Prostate gland (tissue), 2 donors: ENCODE measurements at regions not wholly inside any gene's neighbourhood (a gene's known extent, or its start where the extent isn't known, plus 50 kb on each side); places are given as distances from the start of the nearest gene placed in this dataset.

ENCODE experiments used
- CTCF ChIP-seq, 4 experiments: fragments of 200-600 bp in 2 of 4; fragments of 450-650 bp in 2 of 4; sonication (generic) in 2 of 4; IDR thresholded peaks; 1 replicate in 3 of 4; 2 replicates in 1 of 4; pipeline ENCODE4 v1.5.1; 2016 to 2019; ENCODE audit warnings: antibody characterized with exemption in 4 of 4, mild to moderate bottlenecking in 2 of 4, moderate library complexity in 2 of 4
- POLR2A ChIP-seq: fragments of 450-650 bp; IDR thresholded peaks from one replicate; pipeline ENCODE4 v1.6.1; 2016; ENCODE audit warnings: antibody characterized with exemption, mild to moderate bottlenecking

DNA sequence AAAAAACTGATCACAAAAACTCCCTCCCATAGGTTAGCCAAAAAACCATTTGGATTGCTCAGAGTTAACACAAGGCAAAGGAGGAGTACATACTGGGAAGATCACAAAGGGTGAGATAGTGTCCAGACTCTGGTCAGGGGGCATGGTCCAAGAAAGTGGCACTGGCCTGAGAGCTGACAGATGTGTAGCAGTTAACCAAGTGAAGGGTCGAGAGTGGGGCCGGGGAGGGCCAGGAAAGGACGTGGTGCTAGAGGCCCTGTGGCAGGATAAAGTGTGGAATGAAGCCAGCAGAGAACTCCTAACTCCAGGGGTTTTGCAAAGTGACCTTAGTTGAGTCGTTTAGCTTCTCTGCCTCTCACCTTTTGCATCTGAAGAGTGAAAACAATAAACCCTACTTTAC, 290.5 kb downstream of the FOXA2 start:
- TF ChIP-seq CTCF (IDR thresholded peaks at IDR 0.05) (no peak), POLR2A (no peak)
